IPS-NIHi7 (cell line): ENCODE measurements at regions not wholly inside any gene's neighbourhood (a gene's known extent, or its start where the extent isn't known, plus 50 kb on each side); places are given as distances from the start of the nearest gene placed in this dataset.
"Not testable (repeated sequence)": the region's sequence is repeated elsewhere in the genome, so short reads cannot be mapped to it uniquely, and the experiment has no call there.

ENCODE experiments used
- DNase-seq: peaks from one replicate; pipeline ENCODE4 v3.0.0; 2012; ENCODE audit warnings: mixed read lengths; ENCODE audit errors: extremely low spot score

- DNase-seq = not testable (repeated sequence)
Measured at GRCh38 chrX:80508083-80508482, 87.8 kb downstream of the TENT5D start.

GRCh38 chrX:80511969-80512760, 91.9 kb downstream of the TENT5D start:
- DNase-seq = no peak

- DNase-seq = no peak
Measured at GRCh38 chrX:80512924-80513323, 92.7 kb downstream of the TENT5D start.

GRCh38 chrX:80513625-80514024, 93.4 kb downstream of the TENT5D start:
- DNase-seq = no peak

- DNase-seq = no peak
Measured at GRCh38 chrX:80537096-80537495, 116.8 kb downstream of the TENT5D start.

- DNase-seq = no peak
Measured at GRCh38 chrX:80550722-80551121, 130.5 kb downstream of the TENT5D start.

- DNase-seq = no peak
Measured at GRCh38 chrX:80556148-80556547, 135.9 kb downstream of the TENT5D start.

GRCh38 chrX:80572636-80573035, 152.4 kb downstream of the TENT5D start:
- DNase-seq = no peak

- DNase-seq = no peak
Measured at GRCh38 chrX:80573275-80573674, 153.0 kb downstream of the TENT5D start.

- not testable (repeated sequence) for DNase-seq
Measured at GRCh38 chrX:80574486-80575086, 154.3 kb downstream of the TENT5D start.

GRCh38 chrX:80576267-80576666, 156.0 kb downstream of the TENT5D start:
- DNase-seq = no peak

- DNase-seq = no peak
Measured at GRCh38 chrX:80576806-80577533, 156.7 kb downstream of the TENT5D start.

- DNase-seq = peak; percentile 12
Measured at GRCh38 chrX:80578517-80579105, 158.4 kb downstream of the TENT5D start.

GRCh38 chrX:80590992-80591391, 170.7 kb downstream of the TENT5D start:
- not testable (repeated sequence) for DNase-seq

GRCh38 chrX:80602036-80602860, 182.0 kb downstream of the TENT5D start:
- DNase-seq = no peak
